Gastroesophageal sphincter (tissue), 4 donors: ENCODE measurements at regions not wholly inside any gene's neighbourhood (a gene's known extent, or its start where the extent isn't known, plus 50 kb on each side); places are given as distances from the start of the nearest gene placed in this dataset.

Source experiments
- ATAC-seq: fragments of 150-250 bp; one replicate; pipeline ENCODE4 v1.9.1; 2016; ENCODE audit warnings: mild to moderate bottlenecking, moderate library complexity
- H3K27ac ChIP-seq, 4 donors: fragments of 200-600 bp; sonication (generic) in 3 of 4; 1 replicate in 3 of 4; 2 replicates in 1 of 4; pipeline ENCODE4 v1.5.1; 2016 to 2019
- H3K27me3 ChIP-seq: fragments of 200-600 bp; sonication (generic); one replicate; pipeline ENCODE4 v1.5.1; 2019
- H3K36me3 ChIP-seq, 2 donors: fragments of 200-600 bp; sonication (generic); one replicate each; pipeline ENCODE4 v1.5.1; 2019; ENCODE audit warnings: control low read depth in 1 of 2
- H3K4me1 ChIP-seq, 3 donors: fragments of 200-600 bp; sonication (generic); 1 replicate in 2 of 3; 2 replicates in 1 of 3; pipeline ENCODE4 v1.5.1; 2016 to 2019; ENCODE audit warnings: control low read depth in 2 of 3
- H3K4me3 ChIP-seq, 2 donors: fragments of 200-600 bp; sonication (generic); one replicate each; pipeline ENCODE4 v1.5.1; 2019; ENCODE audit warnings: mild to moderate bottlenecking in 1 of 2, moderate library complexity in 1 of 2
- H3K9me3 ChIP-seq, 3 donors: fragments of 200-600 bp; sonication (generic); one replicate each; pipeline ENCODE4 v1.5.1; 2017 to 2019; ENCODE audit warnings: control low read depth in 2 of 3
- EP300 ChIP-seq: sonication (generic); formaldehyde crosslinking; IDR thresholded peaks from one replicate; pipeline ENCODE4 v1.6.1; 2017; ENCODE audit warnings: antibody characterized with exemption, mild to moderate bottlenecking
- POLR2A ChIP-seq, 2 donors: fragments of 450-650 bp; IDR thresholded peaks; one replicate each; pipeline ENCODE4 v1.6.1; 2017; ENCODE audit warnings: antibody characterized with exemption in 2 of 2, mild to moderate bottlenecking in 2 of 2, moderate library complexity in 1 of 2
- POLR2AphosphoS5 ChIP-seq: sonication (generic); formaldehyde crosslinking; IDR thresholded peaks from one replicate; pipeline ENCODE4 v1.6.1; 2017; ENCODE audit warnings: antibody characterized with exemption
- WGBS, 2 donors: methylation state at CpG; one replicate each; pipeline ENCODE4 v1.1.5; 2018; ENCODE audit warnings: low coverage in 1 of 2; 5-methylcytosine and 5-hydroxymethylcytosine counted together
- TF ChIP-seq, protein P1 (sequence below), 4 experiments: fragments of 200-600 bp in 2 of 4; fragments of 450-650 bp in 2 of 4; sonication (generic) in 1 of 4; IDR thresholded peaks; one replicate each; pipeline ENCODE4 v1.5.1; 2017 to 2019; ENCODE audit warnings: antibody characterized with exemption in 4 of 4, mild to moderate bottlenecking in 2 of 4, moderate library complexity in 2 of 4

DNA sequence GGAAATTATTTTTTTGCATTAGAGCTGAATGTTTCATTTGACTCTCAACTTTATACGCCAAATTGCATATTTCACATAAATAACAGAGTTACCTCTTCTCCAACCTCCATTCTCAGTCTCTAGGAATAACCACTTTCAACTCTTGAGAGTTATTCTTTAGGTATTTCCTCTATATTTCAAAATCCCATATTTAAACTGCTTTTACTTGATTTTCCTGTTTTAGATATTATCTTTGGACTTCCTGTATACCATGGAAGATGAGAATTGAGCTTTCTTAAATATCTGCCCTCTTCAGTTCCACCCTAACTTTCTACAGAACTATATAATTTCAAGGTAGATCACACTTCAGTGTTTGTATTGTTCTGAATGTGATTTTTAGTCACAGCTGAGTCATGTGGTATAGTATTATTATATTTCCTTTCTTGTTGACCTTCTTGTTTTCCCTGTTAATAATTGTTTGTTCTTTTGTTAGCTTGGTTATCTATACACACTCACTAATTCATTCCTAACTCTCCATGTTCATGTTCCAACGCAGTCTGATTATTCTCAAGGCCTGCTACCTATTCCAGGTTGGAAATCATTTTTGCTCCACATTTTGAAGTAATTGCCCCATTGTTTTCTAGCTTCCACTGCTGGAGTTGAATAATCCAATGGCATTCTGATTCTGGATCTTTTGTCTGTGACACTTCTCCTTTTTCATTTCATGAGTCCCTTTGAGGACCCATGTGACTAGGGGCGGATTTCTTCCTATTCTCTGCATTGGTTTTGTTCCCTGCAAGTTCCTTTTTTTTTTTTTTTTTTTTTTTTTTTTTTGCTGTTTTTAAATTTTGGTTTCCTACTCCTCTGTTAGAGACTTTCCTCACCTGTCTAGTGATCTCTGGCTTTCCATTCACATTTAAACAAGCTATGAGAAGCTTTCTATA is 156.8 kb upstream of the RBMS1 start:
- Histone ChIP-seq H3K27me3 (no peaks in the 10 kb centered on the region), H3K36me3 (no peaks in the 10 kb centered on the region), H3K4me3 (no peak overlapping the region), H3K4me1 (peaks cover 0 to 10% (median 0%) of the 10 kb centered on the region in 3 donors), H3K27ac (no peak overlapping the region), H3K9me3 (no peaks in the 10 kb centered on the region)
- ATAC-seq = peak; percentile 42
- TF ChIP-seq EP300 (no peak), POLR2AphosphoS5 (no peak)
- 38 to 51% methylated on average over 3 of the region's 3 CpGs for WGBS, 2 donors

DNA sequence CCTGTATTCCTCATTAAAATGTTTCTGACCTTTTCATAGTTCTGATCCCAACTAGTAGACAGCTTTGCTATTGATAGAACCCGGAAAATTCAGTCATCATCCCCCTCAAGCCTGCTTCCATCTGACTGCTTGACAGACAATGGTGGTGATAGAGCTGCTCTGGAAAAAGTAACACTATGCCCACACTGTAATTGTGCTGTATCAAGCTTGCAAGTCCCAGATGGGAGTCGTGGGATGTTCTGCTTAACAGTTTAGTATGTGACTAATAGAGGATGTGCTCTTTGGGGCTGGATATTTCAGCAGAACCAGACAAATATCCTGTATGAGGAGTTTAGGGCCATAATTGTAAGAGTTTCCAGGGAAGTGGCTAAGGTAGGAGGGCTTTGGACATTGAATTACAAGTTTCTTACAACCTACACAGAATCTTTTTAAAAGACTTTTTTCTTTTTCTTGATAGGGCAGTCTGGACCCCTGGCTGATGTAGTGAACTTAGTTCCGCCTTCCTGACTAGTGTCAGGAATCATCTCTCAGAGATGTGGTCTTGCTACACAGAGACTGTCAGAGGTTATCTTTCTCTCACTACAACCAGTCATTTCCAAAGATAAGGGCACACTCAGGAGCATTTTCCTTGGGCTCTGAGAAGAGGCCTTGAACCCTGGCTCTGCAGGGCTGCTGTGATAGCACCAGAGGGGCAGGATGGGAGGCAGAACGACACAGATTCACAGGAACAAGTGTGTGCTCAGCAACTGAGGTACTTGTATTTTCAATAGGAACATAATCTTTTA is 158.0 kb upstream of the RBMS1 start:
- Histone ChIP-seq H3K27ac (no peak overlapping the region), H3K4me1 (peaks cover 0 to 11% (median 0%) of the 10 kb centered on the region in 3 donors), H3K27me3 (no peaks in the 10 kb centered on the region), H3K4me3 (no peak overlapping the region), H3K36me3 (no peaks in the 10 kb centered on the region), H3K9me3 (no peaks in the 10 kb centered on the region)
- no peak for ATAC-seq
- 60 to 66% methylated on average over 3 to 4 of the region's 4 CpGs for WGBS, 2 donors
- TF ChIP-seq POLR2A (IDR thresholded peaks at IDR 0.05) = no peak
- TF ChIP-seq, protein P1, sequence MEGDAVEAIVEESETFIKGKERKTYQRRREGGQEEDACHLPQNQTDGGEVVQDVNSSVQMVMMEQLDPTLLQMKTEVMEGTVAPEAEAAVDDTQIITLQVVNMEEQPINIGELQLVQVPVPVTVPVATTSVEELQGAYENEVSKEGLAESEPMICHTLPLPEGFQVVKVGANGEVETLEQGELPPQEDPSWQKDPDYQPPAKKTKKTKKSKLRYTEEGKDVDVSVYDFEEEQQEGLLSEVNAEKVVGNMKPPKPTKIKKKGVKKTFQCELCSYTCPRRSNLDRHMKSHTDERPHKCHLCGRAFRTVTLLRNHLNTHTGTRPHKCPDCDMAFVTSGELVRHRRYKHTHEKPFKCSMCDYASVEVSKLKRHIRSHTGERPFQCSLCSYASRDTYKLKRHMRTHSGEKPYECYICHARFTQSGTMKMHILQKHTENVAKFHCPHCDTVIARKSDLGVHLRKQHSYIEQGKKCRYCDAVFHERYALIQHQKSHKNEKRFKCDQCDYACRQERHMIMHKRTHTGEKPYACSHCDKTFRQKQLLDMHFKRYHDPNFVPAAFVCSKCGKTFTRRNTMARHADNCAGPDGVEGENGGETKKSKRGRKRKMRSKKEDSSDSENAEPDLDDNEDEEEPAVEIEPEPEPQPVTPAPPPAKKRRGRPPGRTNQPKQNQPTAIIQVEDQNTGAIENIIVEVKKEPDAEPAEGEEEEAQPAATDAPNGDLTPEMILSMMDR (IDR thresholded peaks at IDR 0.05) = no peak
- TF ChIP-seq EP300 = no peak
- no peak for TF ChIP-seq POLR2AphosphoS5

DNA sequence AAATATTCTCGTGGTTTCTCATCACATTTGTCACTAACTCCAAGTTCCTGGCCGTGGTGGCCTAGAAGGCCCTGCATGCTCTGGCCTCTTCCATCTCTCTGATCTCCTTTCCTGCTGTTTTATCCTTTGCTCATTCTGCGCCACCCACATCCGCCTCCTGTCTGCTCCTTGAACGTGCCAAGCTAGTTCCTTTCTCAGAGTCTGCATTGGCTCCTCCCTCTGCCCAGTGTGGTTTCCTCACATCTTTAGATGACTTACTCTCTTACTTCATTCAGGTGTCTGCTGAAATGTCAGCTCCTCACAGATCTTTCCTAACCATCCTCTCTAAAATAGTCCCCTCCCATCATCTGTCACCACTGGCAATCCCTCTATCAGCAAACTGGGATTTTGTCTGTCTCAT is 158.6 kb upstream of the RBMS1 start:
- Histone ChIP-seq H3K4me1 (peaks cover 0 to 17% (median 0%) of the 10 kb centered on the region in 3 donors), H3K36me3 (no peaks in the 10 kb centered on the region), H3K4me3 (no peak overlapping the region), H3K9me3 (no peaks in the 10 kb centered on the region), H3K27ac (no peak overlapping the region), H3K27me3 (no peaks in the 10 kb centered on the region)
- TF ChIP-seq POLR2A (IDR thresholded peaks at IDR 0.05) = no peak
- TF ChIP-seq EP300 = no peak
- TF ChIP-seq, protein P1 (IDR thresholded peaks at IDR 0.05) = no peak
- no peak for TF ChIP-seq POLR2AphosphoS5
- 64 to 72% methylated on average over 5 of the region's 5 CpGs for WGBS, 2 donors
- ATAC-seq = no peak

DNA sequence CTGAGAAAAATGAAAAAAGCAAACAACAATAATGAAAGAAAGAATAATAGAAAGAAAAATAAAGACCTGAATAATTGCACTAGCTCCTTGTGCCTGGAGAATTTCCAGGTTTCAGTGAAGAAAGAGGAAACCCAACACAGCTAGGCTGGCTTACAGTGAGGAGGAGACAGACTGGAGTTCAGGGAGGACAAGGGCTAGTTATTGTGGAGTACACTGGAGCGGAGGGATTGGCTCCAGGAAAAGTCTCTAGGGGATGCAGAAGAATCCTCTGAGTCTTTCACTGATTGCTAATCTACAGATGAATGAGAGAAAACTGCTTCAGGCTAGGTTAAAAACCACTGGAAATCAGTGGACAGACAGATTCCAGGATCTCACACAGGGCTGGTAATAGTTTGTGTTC is 163.6 kb upstream of the RBMS1 start:
- H3K27me3 ChIP-seq = no peaks in the 10 kb centered on the region
- ATAC-seq = no peak
- WGBS, 2 donors = 29 to 60% methylated on average over 1 of the region's 1 CpG
- H3K27ac ChIP-seq = peak overlapping the region in 1 of 4 donors; percentile 5
- peaks cover 0 to 15% (median 0%) of the 10 kb centered on the region in 3 donors for H3K4me1 ChIP-seq
- H3K4me3 ChIP-seq = no peak overlapping the region
- H3K9me3 ChIP-seq = no peaks in the 10 kb centered on the region
- H3K36me3 ChIP-seq = no peaks in the 10 kb centered on the region
- TF ChIP-seq, protein P1 (IDR thresholded peaks at IDR 0.05) = no peak
- TF ChIP-seq EP300 (no peak), POLR2AphosphoS5 (no peak), POLR2A (IDR thresholded peaks at IDR 0.05) (no peak)

DNA sequence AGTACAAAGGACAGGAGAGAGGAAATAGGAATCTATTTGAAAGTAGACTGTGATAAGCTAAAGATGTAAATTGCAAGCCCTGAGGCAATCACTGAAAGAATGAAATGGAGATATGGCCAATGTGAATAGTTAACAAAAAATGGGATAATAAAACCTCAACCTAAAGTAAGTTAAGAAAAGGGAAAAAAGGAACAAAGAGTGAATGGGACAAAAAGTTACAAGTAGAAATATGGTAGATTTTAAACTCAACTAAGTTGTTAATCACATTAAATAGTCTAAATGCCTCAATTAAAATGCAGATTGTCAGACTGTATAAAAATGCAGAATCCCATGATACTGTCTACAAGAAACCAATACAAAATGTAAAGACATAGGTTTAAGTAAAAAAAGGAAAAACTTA is 165.2 kb upstream of the RBMS1 start:
- H3K27me3 ChIP-seq = no peaks in the 10 kb centered on the region
- no peak for ATAC-seq
- peaks cover 0 to 8% (median 0%) of the 10 kb centered on the region in 3 donors for H3K4me1 ChIP-seq
- no peak for TF ChIP-seq POLR2A (IDR thresholded peaks at IDR 0.05)
- TF ChIP-seq EP300 = no peak
- TF ChIP-seq POLR2AphosphoS5 = no peak
- TF ChIP-seq, protein P1 (IDR thresholded peaks at IDR 0.05) = no peak
- no peak overlapping the region for H3K27ac ChIP-seq
- no peaks in the 10 kb centered on the region for H3K36me3 ChIP-seq
- no peak overlapping the region for H3K4me3 ChIP-seq
- no peaks in the 10 kb centered on the region for H3K9me3 ChIP-seq
